ENCODE measurements at regions not wholly inside any gene's neighbourhood (a gene's known extent, or its start where the extent isn't known, plus 50 kb on each side); places are given as distances from the start of the nearest gene placed in this dataset.

GRCh38 chr4:136741468-136741867, 790.8 kb downstream of the PCDH18 start (continued):
- TF ChIP-seq, protein P1, sequence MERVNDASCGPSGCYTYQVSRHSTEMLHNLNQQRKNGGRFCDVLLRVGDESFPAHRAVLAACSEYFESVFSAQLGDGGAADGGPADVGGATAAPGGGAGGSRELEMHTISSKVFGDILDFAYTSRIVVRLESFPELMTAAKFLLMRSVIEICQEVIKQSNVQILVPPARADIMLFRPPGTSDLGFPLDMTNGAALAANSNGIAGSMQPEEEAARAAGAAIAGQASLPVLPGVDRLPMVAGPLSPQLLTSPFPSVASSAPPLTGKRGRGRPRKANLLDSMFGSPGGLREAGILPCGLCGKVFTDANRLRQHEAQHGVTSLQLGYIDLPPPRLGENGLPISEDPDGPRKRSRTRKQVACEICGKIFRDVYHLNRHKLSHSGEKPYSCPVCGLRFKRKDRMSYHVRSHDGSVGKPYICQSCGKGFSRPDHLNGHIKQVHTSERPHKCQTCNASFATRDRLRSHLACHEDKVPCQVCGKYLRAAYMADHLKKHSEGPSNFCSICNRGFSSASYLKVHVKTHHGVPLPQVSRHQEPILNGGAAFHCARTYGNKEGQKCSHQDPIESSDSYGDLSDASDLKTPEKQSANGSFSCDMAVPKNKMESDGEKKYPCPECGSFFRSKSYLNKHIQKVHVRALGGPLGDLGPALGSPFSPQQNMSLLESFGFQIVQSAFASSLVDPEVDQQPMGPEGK (CRISPR knock-in tag; IDR thresholded peaks at IDR 0.05; ENCODE audit: borderline replicate concordance) = no peak

- ATAC-seq = no peak
- no peak for TF ChIP-seq ARNTL (CRISPR knock-in tag; IDR thresholded peaks at IDR 0.05; ENCODE audit: borderline replicate concordance, low read depth)
- no peak for TF ChIP-seq ISL1 (CRISPR knock-in tag; IDR thresholded peaks at IDR 0.05)
- TF ChIP-seq RARB (CRISPR knock-in tag; IDR thresholded peaks at IDR 0.05) = no peak
- no peak for TF ChIP-seq ZNF8 (CRISPR knock-in tag; IDR thresholded peaks at IDR 0.05)
- no peak for TF ChIP-seq ESRRG (CRISPR knock-in tag; IDR thresholded peaks at IDR 0.05)
- TF ChIP-seq CREB5 (CRISPR knock-in tag; IDR thresholded peaks at IDR 0.05; ENCODE audit: low read depth) = no peak
- no peak for TF ChIP-seq CSDC2 (CRISPR knock-in tag; IDR thresholded peaks at IDR 0.05)
- TF ChIP-seq ZFP3 (CRISPR knock-in tag; IDR thresholded peaks at IDR 0.05) = no peak
Measured at GRCh38 chr4:136740326-136740725, 792.0 kb downstream of the PCDH18 start.

GRCh38 chr4:136737066-136737465, 795.2 kb downstream of the PCDH18 start:
- no peak for TF ChIP-seq BACH2 (CRISPR knock-in tag; IDR thresholded peaks at IDR 0.05; ENCODE audit: borderline replicate concordance)
- TF ChIP-seq, protein P2, sequence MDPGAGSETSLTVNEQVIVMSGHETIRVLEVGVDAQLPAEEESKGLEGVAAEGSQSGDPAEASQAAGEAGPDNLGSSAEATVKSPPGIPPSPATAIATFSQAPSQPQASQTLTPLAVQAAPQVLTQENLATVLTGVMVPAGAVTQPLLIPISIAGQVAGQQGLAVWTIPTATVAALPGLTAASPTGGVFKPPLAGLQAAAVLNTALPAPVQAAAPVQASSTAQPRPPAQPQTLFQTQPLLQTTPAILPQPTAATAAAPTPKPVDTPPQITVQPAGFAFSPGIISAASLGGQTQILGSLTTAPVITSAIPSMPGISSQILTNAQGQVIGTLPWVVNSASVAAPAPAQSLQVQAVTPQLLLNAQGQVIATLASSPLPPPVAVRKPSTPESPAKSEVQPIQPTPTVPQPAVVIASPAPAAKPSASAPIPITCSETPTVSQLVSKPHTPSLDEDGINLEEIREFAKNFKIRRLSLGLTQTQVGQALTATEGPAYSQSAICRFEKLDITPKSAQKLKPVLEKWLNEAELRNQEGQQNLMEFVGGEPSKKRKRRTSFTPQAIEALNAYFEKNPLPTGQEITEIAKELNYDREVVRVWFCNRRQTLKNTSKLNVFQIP (CRISPR knock-in tag; IDR thresholded peaks at IDR 0.05; ENCODE audit: borderline replicate concordance, low read depth) = no peak
- ATAC-seq = no peak

DNA sequence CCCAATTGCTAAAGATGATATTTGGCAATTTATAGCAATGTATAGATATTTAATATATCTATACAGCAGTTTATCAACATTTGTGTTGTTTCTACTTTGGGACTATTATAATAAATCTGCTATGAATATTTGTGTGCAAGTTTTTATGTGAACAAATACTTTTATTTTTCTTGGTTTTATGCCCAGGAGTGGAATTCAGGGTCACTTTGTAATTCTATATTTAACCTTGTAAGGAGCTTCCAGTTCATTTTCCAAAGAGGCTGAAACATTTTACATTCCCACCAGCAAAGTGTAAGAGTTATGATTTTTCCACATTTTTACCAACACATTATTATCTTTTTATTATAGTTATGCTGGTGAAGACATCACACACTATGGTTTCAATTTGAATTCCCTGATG, 801.3 kb downstream of the PCDH18 start:
- ATAC-seq = no peak
- no peak for TF ChIP-seq TCF4 (CRISPR knock-in tag; IDR thresholded peaks at IDR 0.05; ENCODE audit: borderline replicate concordance)
- TF ChIP-seq OSR1 (CRISPR knock-in tag; IDR thresholded peaks at IDR 0.05) = no peak
- no peak for TF ChIP-seq ESRRG (CRISPR knock-in tag; IDR thresholded peaks at IDR 0.05)
- no peak for TF ChIP-seq ZNF70 (CRISPR knock-in tag; IDR thresholded peaks at IDR 0.05)
- no peak for TF ChIP-seq SNAI2 (CRISPR knock-in tag; IDR thresholded peaks at IDR 0.05)
- TF ChIP-seq ARNTL (CRISPR knock-in tag; IDR thresholded peaks at IDR 0.05; ENCODE audit: borderline replicate concordance, low read depth) = no peak
- no peak for TF ChIP-seq TOX (CRISPR knock-in tag; IDR thresholded peaks at IDR 0.05; ENCODE audit: borderline replicate concordance)
- TF ChIP-seq RARB (CRISPR knock-in tag; IDR thresholded peaks at IDR 0.05) = no peak
- TF ChIP-seq ZNF565 (CRISPR knock-in tag; conservative IDR thresholded peaks at IDR 0.05; ENCODE audit: low read depth) = no peak
- TF ChIP-seq, protein P2 (CRISPR knock-in tag; IDR thresholded peaks at IDR 0.05; ENCODE audit: borderline replicate concordance, low read depth) = no peak
- no peak for TF ChIP-seq ZNF8 (CRISPR knock-in tag; IDR thresholded peaks at IDR 0.05)
- TF ChIP-seq ISL1 (CRISPR knock-in tag; IDR thresholded peaks at IDR 0.05) = no peak
- TF ChIP-seq CSDC2 (CRISPR knock-in tag; IDR thresholded peaks at IDR 0.05) = no peak
- TF ChIP-seq PPARA (CRISPR knock-in tag; IDR thresholded peaks at IDR 0.05; ENCODE audit: borderline replicate concordance) = no peak

DNA sequence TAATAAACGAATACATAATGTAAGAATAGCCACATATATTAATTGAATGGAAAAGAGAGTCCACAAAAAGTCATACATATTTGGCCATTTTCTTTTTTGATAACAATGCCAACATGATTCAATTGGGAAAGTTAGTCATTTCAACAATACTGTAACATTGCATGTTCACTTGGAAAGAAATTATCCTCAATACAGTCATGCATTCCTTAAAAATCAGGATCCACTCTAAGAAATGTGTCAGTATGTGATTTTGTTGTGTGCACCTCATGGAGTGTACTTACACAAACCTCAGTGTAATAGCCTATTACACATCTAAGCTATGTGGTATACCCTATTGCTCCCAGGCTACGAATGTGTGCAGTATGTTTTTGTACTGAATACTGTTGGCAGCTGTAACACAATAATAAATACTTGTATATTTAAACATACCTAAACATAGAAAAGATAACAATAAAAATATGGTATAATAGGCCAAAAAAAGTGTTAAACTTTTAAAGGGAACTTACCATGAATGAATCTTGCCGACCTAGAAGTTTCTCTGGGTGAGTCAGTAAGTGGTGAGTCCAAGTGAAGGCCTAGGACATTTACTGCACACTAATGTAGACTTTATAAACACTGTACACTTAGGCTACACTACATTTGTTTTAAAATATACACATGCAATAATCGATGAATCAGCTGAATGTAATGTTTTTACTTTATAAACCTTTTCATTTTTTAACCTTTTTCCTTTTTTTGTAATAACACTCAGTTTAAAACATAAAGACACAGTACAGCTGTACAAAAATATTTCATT, 806.8 kb downstream of the PCDH18 start:
- TF ChIP-seq, protein P3, sequence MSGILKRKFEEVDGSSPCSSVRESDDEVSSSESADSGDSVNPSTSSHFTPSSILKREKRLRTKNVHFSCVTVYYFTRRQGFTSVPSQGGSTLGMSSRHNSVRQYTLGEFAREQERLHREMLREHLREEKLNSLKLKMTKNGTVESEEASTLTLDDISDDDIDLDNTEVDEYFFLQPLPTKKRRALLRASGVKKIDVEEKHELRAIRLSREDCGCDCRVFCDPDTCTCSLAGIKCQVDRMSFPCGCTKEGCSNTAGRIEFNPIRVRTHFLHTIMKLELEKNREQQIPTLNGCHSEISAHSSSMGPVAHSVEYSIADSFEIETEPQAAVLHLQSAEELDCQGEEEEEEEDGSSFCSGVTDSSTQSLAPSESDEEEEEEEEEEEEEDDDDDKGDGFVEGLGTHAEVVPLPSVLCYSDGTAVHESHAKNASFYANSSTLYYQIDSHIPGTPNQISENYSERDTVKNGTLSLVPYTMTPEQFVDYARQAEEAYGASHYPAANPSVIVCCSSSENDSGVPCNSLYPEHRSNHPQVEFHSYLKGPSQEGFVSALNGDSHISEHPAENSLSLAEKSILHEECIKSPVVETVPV (CRISPR knock-in tag; IDR thresholded peaks at IDR 0.05) = no peak
- TF ChIP-seq ESRRG (CRISPR knock-in tag; IDR thresholded peaks at IDR 0.05) (no peak), ZNF565 (CRISPR knock-in tag; conservative IDR thresholded peaks at IDR 0.05; ENCODE audit: low read depth) (no peak), OSR1 (CRISPR knock-in tag; IDR thresholded peaks at IDR 0.05) (no peak), BACH2 (CRISPR knock-in tag; IDR thresholded peaks at IDR 0.05; ENCODE audit: borderline replicate concordance) (no peak), ZNF70 (CRISPR knock-in tag; IDR thresholded peaks at IDR 0.05) (no peak), PPARA (CRISPR knock-in tag; IDR thresholded peaks at IDR 0.05; ENCODE audit: borderline replicate concordance) (no peak), ISL1 (CRISPR knock-in tag; IDR thresholded peaks at IDR 0.05) (no peak), ZFP3 (CRISPR knock-in tag; IDR thresholded peaks at IDR 0.05) (no peak)
- ATAC-seq = no peak

Data from SK-N-SH treated with all-trans-retinoic acid at 6 μM for 48 hours (cell line).